ENCODE measurements at regions not wholly inside any gene's neighbourhood (a gene's known extent, or its start where the extent isn't known, plus 50 kb on each side); places are given as distances from the start of the nearest gene placed in this dataset.

GRCh38 chr2:194907569-194907968 lies 749.5 kb upstream of the SLC39A10 start:
- TF ChIP-seq EGR1 (IDR thresholded peaks at IDR 0.05; ENCODE audit: borderline replicate concordance, low read depth, low read length) (no peak), E2F6 (IDR thresholded peaks at IDR 0.05) (no peak), TCF12 (IDR thresholded peaks at IDR 0.05; ENCODE audit: low read depth, low read length) (no peak)
